Vagina (tissue), 2 donors: ENCODE measurements at regions not wholly inside any gene's neighbourhood (a gene's known extent, or its start where the extent isn't known, plus 50 kb on each side); places are given as distances from the start of the nearest gene placed in this dataset.

ENCODE experiments used
- DNase-seq, 2 donors: peaks; one replicate each; pipeline ENCODE4 v3.0.0-alpha.2; 2017; ENCODE audit errors: extremely low spot score in 2 of 2
- H3K27ac ChIP-seq: fragments of 200-600 bp; sonication (generic); one replicate; pipeline ENCODE4 v1.5.1; 2019
- H3K27me3 ChIP-seq: fragments of 200-600 bp; sonication (generic); one replicate; pipeline ENCODE4 v1.5.1; 2019
- H3K36me3 ChIP-seq, 2 donors: fragments of 200-600 bp; sonication (generic); one replicate each; pipeline ENCODE4 v1.5.1; 2017 to 2019
- H3K4me1 ChIP-seq: fragments of 200-600 bp; sonication (generic); one replicate; pipeline ENCODE4 v1.5.1; 2019
- H3K4me3 ChIP-seq, 2 donors: fragments of 200-600 bp; sonication (generic); 1 replicate in 1 of 2; 2 replicates in 1 of 2; pipeline ENCODE4 v1.5.1; 2016 to 2019
- H3K9me3 ChIP-seq: fragments of 200-600 bp; sonication (generic); one replicate; pipeline ENCODE4 v1.5.1; 2019
- POLR2A ChIP-seq, 2 donors: fragments of 450-650 bp; IDR thresholded peaks; one replicate each; pipeline ENCODE4 v1.6.1; 2017; ENCODE audit warnings: antibody characterized with exemption in 2 of 2, mild to moderate bottlenecking in 2 of 2, moderate library complexity in 2 of 2
- POLR2AphosphoS5 ChIP-seq, 2 donors: sonication (generic); formaldehyde crosslinking; IDR thresholded peaks; one replicate each; pipeline ENCODE4 v1.9.0; 2017; ENCODE audit warnings: antibody characterized with exemption in 2 of 2, mild to moderate bottlenecking in 2 of 2, low read depth in 1 of 2; ENCODE audit not compliant: insufficient read depth in 1 of 2
- intact Hi-C: fragments of 100-400 bp; cut with DNase I; formaldehyde crosslinking; loops from one replicate; pipeline ENCODE4 v1.15.1; 2023
- TF ChIP-seq, protein P1 (sequence below), 3 experiments: fragments of 450-650 bp in 2 of 3; fragments of 200-600 bp in 1 of 3; sonication (generic) in 1 of 3; IDR thresholded peaks; one replicate each; pipeline ENCODE4 v1.5.1; 2017 to 2019; ENCODE audit warnings: antibody characterized with exemption in 3 of 3, mild to moderate bottlenecking in 2 of 3, moderate library complexity in 2 of 3

DNA sequence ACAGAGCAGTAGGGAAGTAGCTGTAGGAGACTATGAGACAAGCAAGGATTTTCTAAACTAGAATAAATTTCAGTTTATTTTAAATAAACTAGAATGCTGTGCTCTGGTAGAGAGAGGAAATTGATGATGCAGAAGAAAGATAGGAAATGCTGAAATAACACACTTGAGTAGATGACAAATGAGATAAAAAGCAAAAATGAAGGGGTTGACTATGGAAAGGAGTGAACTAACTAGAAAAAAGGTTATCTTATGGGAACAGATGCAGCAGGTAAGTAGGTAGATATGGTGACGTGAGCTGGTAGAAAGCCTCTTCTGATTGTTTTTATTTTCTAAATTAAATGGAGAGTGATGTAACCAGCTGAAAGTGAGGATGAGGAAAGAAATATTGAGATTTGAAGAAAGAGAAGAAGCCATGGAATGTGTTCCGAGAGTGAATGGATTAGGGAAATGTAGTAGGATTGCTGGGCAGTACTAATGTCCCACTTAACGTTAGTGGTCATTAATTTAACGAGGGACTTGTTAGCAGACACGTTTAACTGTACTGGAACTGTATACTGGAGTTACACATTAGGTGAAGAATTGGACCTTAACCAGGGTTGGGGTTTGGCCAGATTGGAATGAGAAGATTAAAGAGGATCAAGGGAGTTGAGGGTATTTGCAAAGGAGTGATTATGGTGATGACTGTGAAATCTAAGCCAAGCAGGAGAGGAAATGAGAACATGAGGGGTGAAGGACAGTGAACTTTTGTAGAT is 196.5 kb downstream of the TANC2 start:
- DNase-seq = no peak
- Histone ChIP-seq H3K36me3 (no peaks in the 10 kb centered on the region), H3K4me1 (no peaks in the 10 kb centered on the region), H3K27me3 (no peaks in the 10 kb centered on the region), H3K4me3 (no peak overlapping the region), H3K27ac (no peak overlapping the region), H3K9me3 (no peaks in the 10 kb centered on the region)
- TF ChIP-seq, protein P1, sequence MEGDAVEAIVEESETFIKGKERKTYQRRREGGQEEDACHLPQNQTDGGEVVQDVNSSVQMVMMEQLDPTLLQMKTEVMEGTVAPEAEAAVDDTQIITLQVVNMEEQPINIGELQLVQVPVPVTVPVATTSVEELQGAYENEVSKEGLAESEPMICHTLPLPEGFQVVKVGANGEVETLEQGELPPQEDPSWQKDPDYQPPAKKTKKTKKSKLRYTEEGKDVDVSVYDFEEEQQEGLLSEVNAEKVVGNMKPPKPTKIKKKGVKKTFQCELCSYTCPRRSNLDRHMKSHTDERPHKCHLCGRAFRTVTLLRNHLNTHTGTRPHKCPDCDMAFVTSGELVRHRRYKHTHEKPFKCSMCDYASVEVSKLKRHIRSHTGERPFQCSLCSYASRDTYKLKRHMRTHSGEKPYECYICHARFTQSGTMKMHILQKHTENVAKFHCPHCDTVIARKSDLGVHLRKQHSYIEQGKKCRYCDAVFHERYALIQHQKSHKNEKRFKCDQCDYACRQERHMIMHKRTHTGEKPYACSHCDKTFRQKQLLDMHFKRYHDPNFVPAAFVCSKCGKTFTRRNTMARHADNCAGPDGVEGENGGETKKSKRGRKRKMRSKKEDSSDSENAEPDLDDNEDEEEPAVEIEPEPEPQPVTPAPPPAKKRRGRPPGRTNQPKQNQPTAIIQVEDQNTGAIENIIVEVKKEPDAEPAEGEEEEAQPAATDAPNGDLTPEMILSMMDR (IDR thresholded peaks at IDR 0.05) = no peak
- TF ChIP-seq POLR2A (IDR thresholded peaks at IDR 0.05) (no peak), POLR2AphosphoS5 (IDR thresholded peaks at IDR 0.05; ENCODE audit: insufficient read depth in 1 of 2, low read depth in 1 of 2) (no peak)
- intact Hi-C loops = no loop called here

- H3K4me3 ChIP-seq = no peak overlapping the region
- TF ChIP-seq POLR2A (IDR thresholded peaks at IDR 0.05) = no peak
- TF ChIP-seq POLR2AphosphoS5 (IDR thresholded peaks at IDR 0.05; ENCODE audit: insufficient read depth in 1 of 2, low read depth in 1 of 2) = no peak
- TF ChIP-seq, protein P1 (IDR thresholded peaks at IDR 0.05) = no peak
- H3K27me3 ChIP-seq = no peaks in the 10 kb centered on the region
- intact Hi-C loops = no loop called here
- H3K27ac ChIP-seq = no peak overlapping the region
- H3K9me3 ChIP-seq = no peaks in the 10 kb centered on the region
- H3K36me3 ChIP-seq = no peaks in the 10 kb centered on the region
- H3K4me1 ChIP-seq = no peaks in the 10 kb centered on the region
- no peak for DNase-seq
These were observed 197.1 kb downstream of the TANC2 start for GRCh38 chr17:63163158-63163520.

GRCh38 chr17:63165400-63165799 is 199.4 kb downstream of the TANC2 start:
- intact Hi-C loops = no loop called here
- H3K27me3 ChIP-seq = no peaks in the 10 kb centered on the region

GRCh38 chr17:63170795-63171194 is 204.8 kb downstream of the TANC2 start:
- H3K9me3 ChIP-seq = no peaks in the 10 kb centered on the region
- H3K4me3 ChIP-seq = no peak overlapping the region
- peaks cover 11% of the 10 kb centered on the region for H3K4me1 ChIP-seq
- DNase-seq = no peak
- no peak overlapping the region for H3K27ac ChIP-seq
- intact Hi-C loops = no loop called here
- no peaks in the 10 kb centered on the region for H3K36me3 ChIP-seq
- no peaks in the 10 kb centered on the region for H3K27me3 ChIP-seq
- TF ChIP-seq POLR2A (IDR thresholded peaks at IDR 0.05) = no peak
- no peak for TF ChIP-seq POLR2AphosphoS5 (IDR thresholded peaks at IDR 0.05; ENCODE audit: insufficient read depth in 1 of 2, low read depth in 1 of 2)
- TF ChIP-seq, protein P1 (IDR thresholded peaks at IDR 0.05) = no peak

More at GRCh38 chr17:63165400-63165799, 199.4 kb downstream of the TANC2 start:
- DNase-seq = no peak
- H3K4me1 ChIP-seq = no peaks in the 10 kb centered on the region
- TF ChIP-seq, protein P1 (IDR thresholded peaks at IDR 0.05) = no peak
- TF ChIP-seq POLR2A (IDR thresholded peaks at IDR 0.05) = no peak
- no peak for TF ChIP-seq POLR2AphosphoS5 (IDR thresholded peaks at IDR 0.05; ENCODE audit: insufficient read depth in 1 of 2, low read depth in 1 of 2)
- no peaks in the 10 kb centered on the region for H3K9me3 ChIP-seq
- no peak overlapping the region for H3K27ac ChIP-seq
- H3K36me3 ChIP-seq = no peaks in the 10 kb centered on the region
- no peak overlapping the region for H3K4me3 ChIP-seq
